ENCODE measurements at regions not wholly inside any gene's neighbourhood (a gene's known extent, or its start where the extent isn't known, plus 50 kb on each side); places are given as distances from the start of the nearest gene placed in this dataset.

GRCh38 chr5:176713409-176713808, 66.1 kb downstream of the TSPAN17 start:
- no peak overlapping the region for H3K9ac ChIP-seq (replicated peaks; ENCODE audit: extremely low read depth, insufficient read depth, low read length)
- H2AFZ ChIP-seq (ENCODE audit: low read depth, low read length), result no peak overlapping the region
- no peaks in the 10 kb centered on the region for H4K20me1 ChIP-seq (replicated peaks; ENCODE audit: control insufficient read depth, extremely low read depth, insufficient read depth, low read length)
- FAIRE-seq (no peak), DNase-seq (ENCODE audit: low read depth, low spot score) (no peak)
- intact Hi-C loops (cut with micrococcal nuclease) (no loop called here), dilution Hi-C loops (cut with MboI; ENCODE audit: extremely low pct_ligation_motif_present, low sequenced_read_pairs) (no loop called here)
- no peaks in the 10 kb centered on the region for H3K9me3 ChIP-seq (replicated peaks; ENCODE audit: control insufficient read depth, insufficient read depth, low read length)
- H3K79me2 ChIP-seq (ENCODE audit: control insufficient read depth, insufficient read depth, low read length), result no peaks in the 10 kb centered on the region
- TF ChIP-seq POLR2AphosphoS5 (IDR thresholded peaks at IDR 0.05; ENCODE audit: insufficient read depth, low read depth, low read length) (no peak), MYC (IDR thresholded peaks at IDR 0.05; ENCODE audit: low read depth, low read length) (no peak), EZH2 (IDR thresholded peaks at IDR 0.05; ENCODE audit: borderline replicate concordance, low read depth, low read length, severe bottlenecking) (no peak)
- no peak overlapping the region for H3K4me2 ChIP-seq (ENCODE audit: insufficient read depth, low read length)
- no peaks in the 10 kb centered on the region for H3K4me1 ChIP-seq (ENCODE audit: control insufficient read depth, extremely low read depth, insufficient read depth, low read length)
- no peaks in the 10 kb centered on the region for H3K36me3 ChIP-seq (ENCODE audit: control insufficient read depth in 2 of 2, extremely low read depth in 1 of 2, insufficient read depth in 2 of 2, low read length in 2 of 2)
- no TSS peak for BruUV-seq (replicated peaks)
- peaks cover 4 to 18% of the 10 kb centered on the region in 2 experiments for H3K27me3 ChIP-seq (ENCODE audit: control insufficient read depth in 2 of 2, insufficient read depth in 2 of 2, low read length in 2 of 2)
- H3K4me3 ChIP-seq (replicated peaks in 1 of 3; ENCODE audit: insufficient read depth in 1 of 3, low read depth in 1 of 3, low read length in 3 of 3), result no peak overlapping the region
- ChIA-PET POLR2A (no interaction called here), CTCF (no interaction called here)
- no peak overlapping the region for H3K27ac ChIP-seq (ENCODE audit: insufficient read depth, low read depth, low read length)
- H3K9me1 ChIP-seq (replicated peaks; ENCODE audit: control insufficient read depth, extremely low read depth, insufficient read depth, low read length), result no peaks in the 10 kb centered on the region

GRCh38 chr5:176714067-176714466, 66.8 kb downstream of the TSPAN17 start:
- no TSS peak for BruUV-seq (replicated peaks)
- H3K9me3 ChIP-seq (replicated peaks; ENCODE audit: control insufficient read depth, insufficient read depth, low read length), result no peaks in the 10 kb centered on the region
- dilution Hi-C loops (cut with MboI; ENCODE audit: extremely low pct_ligation_motif_present, low sequenced_read_pairs) (no loop called here), intact Hi-C loops (cut with micrococcal nuclease) (no loop called here)
- no peak overlapping the region for H3K27ac ChIP-seq (ENCODE audit: insufficient read depth, low read depth, low read length)
- FAIRE-seq (no peak), DNase-seq (ENCODE audit: low read depth, low spot score) (no peak)
- no peaks in the 10 kb centered on the region for H3K79me2 ChIP-seq (ENCODE audit: control insufficient read depth, insufficient read depth, low read length)
- CTCF ChIA-PET, result no interaction called here
- H3K9me1 ChIP-seq (replicated peaks; ENCODE audit: control insufficient read depth, extremely low read depth, insufficient read depth, low read length), result no peaks in the 10 kb centered on the region
- no peak overlapping the region for H3K4me2 ChIP-seq (ENCODE audit: insufficient read depth, low read length)
- peaks cover 4 to 22% of the 10 kb centered on the region in 2 experiments for H3K27me3 ChIP-seq (ENCODE audit: control insufficient read depth in 2 of 2, insufficient read depth in 2 of 2, low read length in 2 of 2)
- POLR2A ChIA-PET, result no interaction called here
- no peaks in the 10 kb centered on the region for H3K4me1 ChIP-seq (ENCODE audit: control insufficient read depth, extremely low read depth, insufficient read depth, low read length)
- TF ChIP-seq GATA2 (IDR thresholded peaks at IDR 0.05; ENCODE audit: insufficient read depth, insufficient read length, low read depth, low read length), result no peak
- no peak for TF ChIP-seq POLR2AphosphoS5 (IDR thresholded peaks at IDR 0.05; ENCODE audit: insufficient read depth, low read depth, low read length)
- TF ChIP-seq EZH2 (IDR thresholded peaks at IDR 0.05; ENCODE audit: borderline replicate concordance, low read depth, low read length, severe bottlenecking), result no peak
- TF ChIP-seq POLR2A (IDR thresholded peaks at IDR 0.05; ENCODE audit: low read depth, low read length), result no peak
- TF ChIP-seq MYC (IDR thresholded peaks at IDR 0.05; ENCODE audit: low read depth, low read length), result no peak
- TF ChIP-seq JUN (IDR thresholded peaks at IDR 0.05; ENCODE audit: borderline replicate concordance, insufficient read depth, insufficient read length, low read depth), result no peak
- TF ChIP-seq FOS (IDR thresholded peaks at IDR 0.05; ENCODE audit: borderline replicate concordance, insufficient read depth, low read length), result no peak
- no peak for TF ChIP-seq CTCF (IDR thresholded peaks at IDR 0.05; ENCODE audit: extremely low read depth in 1 of 2, insufficient read depth in 1 of 2, low read depth in 1 of 2, low read length in 2 of 2)
- TF ChIP-seq MAX (IDR thresholded peaks at IDR 0.05; ENCODE audit: insufficient read depth, insufficient read length), result no peak
- no peaks in the 10 kb centered on the region for H3K36me3 ChIP-seq (ENCODE audit: control insufficient read depth in 2 of 2, extremely low read depth in 1 of 2, insufficient read depth in 2 of 2, low read length in 2 of 2)
- H3K9ac ChIP-seq (replicated peaks; ENCODE audit: extremely low read depth, insufficient read depth, low read length), result no peak overlapping the region
- H3K4me3 ChIP-seq (replicated peaks in 1 of 3; ENCODE audit: insufficient read depth in 1 of 3, low read depth in 1 of 3, low read length in 3 of 3), result no peak overlapping the region
- H2AFZ ChIP-seq (ENCODE audit: low read depth, low read length), result no peak overlapping the region
- no peaks in the 10 kb centered on the region for H4K20me1 ChIP-seq (replicated peaks; ENCODE audit: control insufficient read depth, extremely low read depth, insufficient read depth, low read length)

All from endothelial cell of umbilical vein (primary cell).